Adipocyte (in vitro differentiated cells): ENCODE measurements at regions not wholly inside any gene's neighbourhood (a gene's known extent, or its start where the extent isn't known, plus 50 kb on each side); places are given as distances from the start of the nearest gene placed in this dataset.
"Not testable (repeated sequence)": the region's sequence is repeated elsewhere in the genome, so short reads cannot be mapped to it uniquely, and the experiment has no call there.

Source experiments
- DNase-seq: peaks from one replicate; pipeline ENCODE4 v3.0.0-alpha.2; 2015; ENCODE audit warnings: low read depth
- H3K27me3 ChIP-seq: replicated peaks from 2 replicates; pipeline ENCODE4 v1.7.0; 2013; ENCODE audit warnings: mild to moderate bottlenecking, low read length, moderate library complexity; ENCODE audit not compliant: control insufficient read depth, insufficient read depth
- H3K36me3 ChIP-seq: 2 replicates; pipeline ENCODE4 v1.7.0; 2013; ENCODE audit warnings: low read length, mild to moderate bottlenecking, moderate library complexity; ENCODE audit not compliant: control insufficient read depth, insufficient read depth, severe bottlenecking
- H3K4me1 ChIP-seq: 2 replicates; pipeline ENCODE4 v1.7.0; 2013; ENCODE audit warnings: mild to moderate bottlenecking, low read length, moderate library complexity; ENCODE audit not compliant: control insufficient read depth, insufficient read depth
- H3K4me3 ChIP-seq: 2 replicates; pipeline ENCODE4 v1.7.0; 2013; ENCODE audit warnings: mild to moderate bottlenecking, low read length, moderate library complexity
- H3K9ac ChIP-seq: 2 replicates; pipeline ENCODE4 v1.7.0; 2013; ENCODE audit warnings: mild to moderate bottlenecking, low read length, moderate library complexity
- H3K9me3 ChIP-seq: 2 replicates; pipeline ENCODE4 v1.7.0; 2013; ENCODE audit warnings: mild to moderate bottlenecking, low read length, moderate library complexity; ENCODE audit not compliant: control insufficient read depth

DNA sequence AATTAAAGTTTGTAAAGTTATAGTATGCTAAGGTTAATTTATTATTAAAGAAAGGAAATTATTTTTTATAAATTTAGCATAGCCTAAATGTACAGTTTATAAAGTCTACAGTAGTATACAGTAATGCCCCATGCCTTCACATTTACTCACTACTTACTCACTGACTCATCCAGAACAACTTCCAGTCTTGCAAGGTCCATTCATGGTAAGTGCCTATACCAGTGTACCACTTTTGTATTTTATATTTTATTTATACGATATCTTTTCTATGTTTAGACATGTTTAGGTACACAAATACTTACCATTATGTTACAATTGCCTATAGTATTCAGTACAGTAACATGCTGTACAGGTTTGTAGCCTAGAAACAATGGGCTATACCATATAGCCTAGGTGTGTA is 95.1 kb upstream of the GRIN2B start:
- H3K9me3 ChIP-seq, result peaks cover 10% of the 10 kb centered on the region
- no peak for DNase-seq
- peaks cover 23% of the 10 kb centered on the region for H3K4me1 ChIP-seq

DNA sequence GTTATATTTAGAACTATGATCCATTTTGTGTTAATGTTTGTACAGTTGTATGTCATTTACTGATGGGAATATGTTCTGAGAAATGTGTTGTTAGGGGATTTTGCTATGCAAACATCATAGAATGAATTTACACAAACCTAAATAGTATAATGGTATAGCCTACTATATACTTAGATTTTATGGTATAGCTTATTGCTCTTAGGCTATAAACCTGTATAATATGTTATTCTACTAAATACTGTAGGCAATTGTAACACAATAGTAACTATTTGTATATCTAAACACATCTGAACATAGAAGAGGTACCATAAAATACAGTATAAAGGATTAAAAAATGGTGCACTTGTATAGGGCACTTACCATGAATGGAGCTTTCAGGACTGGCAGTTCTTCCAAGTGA is 105.4 kb upstream of the GRIN2B start:
- Histone ChIP-seq H3K9ac (no peak overlapping the region), H3K4me3 (no peak overlapping the region)
- no peak for DNase-seq

More for the DNA sequence above, 95.1 kb upstream of the GRIN2B start:
- no peaks in the 10 kb centered on the region for H3K36me3 ChIP-seq
- H3K4me3 ChIP-seq, result no peak overlapping the region
- H3K27me3 ChIP-seq, result no peaks in the 10 kb centered on the region
- no peak overlapping the region for H3K9ac ChIP-seq

DNA sequence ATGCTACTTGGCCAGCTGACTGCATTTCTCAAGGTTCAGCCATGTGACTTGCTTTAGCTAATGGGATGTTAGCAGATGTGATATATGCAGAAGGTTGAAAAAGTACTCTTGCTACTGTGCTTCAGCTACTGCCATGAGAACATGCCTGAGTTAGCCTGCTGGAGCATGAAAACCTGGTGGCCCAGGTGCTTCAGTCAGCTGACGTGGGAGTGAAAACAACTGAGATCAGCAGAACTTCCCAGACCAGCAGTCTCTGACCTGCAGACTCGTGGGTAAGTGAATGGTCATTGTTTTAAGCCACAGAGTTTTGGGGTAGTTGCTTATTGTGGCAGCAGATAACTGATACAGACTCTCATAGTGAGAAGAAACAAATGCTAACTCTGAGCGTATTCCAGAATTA is 118.6 kb upstream of the GRIN2B start:
- no peak overlapping the region for H3K4me3 ChIP-seq
- no peaks in the 10 kb centered on the region for H3K27me3 ChIP-seq
- no peak overlapping the region for H3K9ac ChIP-seq
- no peaks in the 10 kb centered on the region for H3K4me1 ChIP-seq
- H3K36me3 ChIP-seq, result no peaks in the 10 kb centered on the region
- no peak for DNase-seq
- peaks cover 8% of the 10 kb centered on the region for H3K9me3 ChIP-seq

More for the DNA sequence above, 105.4 kb upstream of the GRIN2B start:
- Histone ChIP-seq H3K27me3 (no peaks in the 10 kb centered on the region), H3K9me3 (no peaks in the 10 kb centered on the region), H3K4me1 (no peaks in the 10 kb centered on the region), H3K36me3 (no peaks in the 10 kb centered on the region)

DNA sequence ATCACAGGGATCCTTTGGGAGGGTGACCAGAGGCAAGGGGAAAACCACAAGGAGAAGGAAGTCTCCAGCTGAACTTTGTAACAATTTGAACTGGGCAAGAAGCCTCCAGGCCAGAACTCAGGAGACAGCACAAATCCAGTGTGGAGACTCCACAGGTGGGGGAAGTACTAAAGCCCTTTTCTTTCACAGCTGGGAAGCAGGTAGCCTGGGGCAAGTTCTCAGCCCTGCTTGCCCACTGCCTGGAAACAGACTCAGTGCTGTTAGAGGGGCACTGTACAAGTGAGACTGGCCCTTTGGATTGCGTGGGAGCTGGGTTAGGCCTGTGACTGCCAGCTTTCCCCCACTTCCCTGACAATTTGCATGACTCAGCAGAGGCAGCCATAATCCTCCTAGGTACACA is 120.2 kb upstream of the GRIN2B start:
- H3K9me3 ChIP-seq, H3K36me3 ChIP-seq, H3K4me1 ChIP-seq, DNase-seq, H3K9ac ChIP-seq, H3K4me3 ChIP-seq, H3K27me3 ChIP-seq: not testable (repeated sequence)

DNA sequence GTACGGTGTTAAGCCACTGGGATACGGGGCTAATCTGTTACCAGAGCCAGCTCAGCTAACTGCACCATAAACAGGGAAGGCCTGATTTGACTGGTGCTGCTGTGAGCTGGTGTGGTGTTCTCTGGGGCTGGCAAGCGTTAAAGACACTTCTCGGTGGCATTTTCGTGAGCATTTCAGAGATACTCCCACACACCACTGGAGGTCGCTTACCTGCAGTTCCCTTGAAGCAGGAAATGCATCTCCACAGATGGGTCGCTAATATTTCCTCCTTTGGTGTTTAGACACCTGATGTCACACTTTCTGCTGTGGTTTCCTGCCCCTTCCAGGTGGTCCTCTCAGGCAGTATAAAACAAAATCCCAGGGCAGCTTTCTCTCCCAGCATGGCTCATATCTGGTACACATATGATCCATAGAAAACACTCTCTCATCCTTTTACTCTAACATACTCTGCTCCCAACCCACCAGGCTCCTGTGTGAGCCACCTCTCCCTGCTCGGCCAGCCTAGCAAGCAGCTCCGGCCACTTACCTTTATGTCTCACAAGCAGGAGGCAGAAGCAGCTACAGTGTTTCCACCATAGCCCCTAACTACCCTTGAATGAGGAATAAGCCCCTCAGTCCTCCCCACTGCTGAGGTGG is 129.9 kb upstream of the GRIN2B start:
- Histone ChIP-seq H3K4me1 (peaks cover 4% of the 10 kb centered on the region), H3K36me3 (no peaks in the 10 kb centered on the region), H3K4me3 (no peak overlapping the region), H3K9me3 (no peaks in the 10 kb centered on the region), H3K27me3 (no peaks in the 10 kb centered on the region), H3K9ac (no peak overlapping the region)
- no peak for DNase-seq

DNA sequence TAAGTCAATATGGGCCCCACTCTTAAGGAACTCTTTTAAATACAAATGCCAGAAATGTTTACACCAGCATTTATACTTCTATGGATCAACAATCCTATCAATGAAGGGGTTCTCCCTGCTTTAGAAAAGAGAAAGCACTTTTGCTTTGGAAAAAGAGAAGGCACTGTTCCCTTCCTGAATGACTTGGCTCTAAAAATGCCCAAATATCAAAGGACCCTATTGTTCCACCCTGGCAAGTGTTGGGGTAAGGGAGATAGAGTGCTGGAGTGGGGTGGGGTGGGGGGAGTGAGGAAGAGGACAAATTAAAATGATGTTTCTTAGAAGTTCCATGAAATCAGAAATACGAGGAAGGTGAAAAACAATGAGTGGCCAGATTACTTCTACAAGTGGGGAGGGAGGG is 131.6 kb upstream of the GRIN2B start:
- no peaks in the 10 kb centered on the region for H3K27me3 ChIP-seq
- H3K9me3 ChIP-seq, result peaks cover 9% of the 10 kb centered on the region
- H3K4me1 ChIP-seq, result peaks cover 4% of the 10 kb centered on the region
- no peak overlapping the region for H3K4me3 ChIP-seq
- no peaks in the 10 kb centered on the region for H3K36me3 ChIP-seq
- H3K9ac ChIP-seq, result no peak overlapping the region
- DNase-seq, result no peak

DNA sequence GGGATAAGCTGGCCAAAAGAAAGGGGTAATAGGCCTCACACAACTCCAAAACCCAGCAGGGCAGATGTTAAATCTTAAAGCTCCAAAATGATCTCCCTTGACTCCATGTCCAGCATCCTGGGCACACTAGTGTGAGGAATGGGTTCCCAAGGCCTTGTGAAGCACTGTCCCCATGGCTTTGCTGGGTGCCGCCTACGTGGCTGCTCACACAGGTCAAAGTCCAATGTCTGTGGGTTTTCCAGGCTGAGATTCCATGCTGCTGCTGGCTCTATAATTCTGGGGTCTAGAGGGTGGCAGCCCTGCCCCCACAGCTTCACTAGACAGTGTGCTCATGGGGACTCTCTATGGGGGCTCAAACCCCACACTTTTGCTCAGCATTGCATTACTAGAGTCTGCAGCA is 145.3 kb upstream of the GRIN2B start:
- Histone ChIP-seq H3K27me3 (no peaks in the 10 kb centered on the region), H3K9me3 (peaks cover 6% of the 10 kb centered on the region), H3K4me3 (no peak overlapping the region), H3K36me3 (no peaks in the 10 kb centered on the region), H3K4me1 (no peaks in the 10 kb centered on the region), H3K9ac (no peak overlapping the region)
- DNase-seq, result no peak

DNA sequence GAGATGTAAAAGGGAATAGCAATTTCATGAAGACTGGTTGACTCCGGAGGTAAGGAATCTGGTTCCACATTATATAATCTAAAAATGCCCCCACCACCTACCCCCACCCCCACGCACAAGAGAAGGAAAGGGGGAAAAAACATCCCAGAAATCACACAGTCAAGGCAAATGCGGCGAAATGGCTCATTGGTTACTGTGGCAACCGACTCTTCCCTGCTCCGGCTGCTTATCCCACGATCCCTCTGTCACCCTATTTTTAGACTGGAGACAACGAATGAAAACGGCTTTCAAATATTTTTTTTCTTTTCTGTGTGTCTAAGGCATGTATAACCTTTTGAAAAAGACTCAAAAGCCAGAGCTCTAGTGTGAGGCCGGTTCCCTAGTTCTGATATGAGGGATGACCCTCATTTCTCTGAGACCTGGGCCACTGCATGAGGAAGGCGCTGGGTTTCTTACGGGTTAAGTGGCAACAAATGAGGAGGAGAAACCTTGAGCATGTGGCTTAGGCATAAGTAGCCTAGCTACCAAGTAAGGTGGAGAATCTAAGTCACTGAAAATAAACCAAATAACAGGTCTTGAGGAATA is 148.3 kb upstream of the GRIN2B start:
- H3K9me3 ChIP-seq, result peaks cover 8% of the 10 kb centered on the region
- DNase-seq, result no peak
- no peak overlapping the region for H3K4me3 ChIP-seq
- no peak overlapping the region for H3K9ac ChIP-seq
- H3K27me3 ChIP-seq, result no peaks in the 10 kb centered on the region
- H3K4me1 ChIP-seq, result no peaks in the 10 kb centered on the region
- H3K36me3 ChIP-seq, result no peaks in the 10 kb centered on the region

DNA sequence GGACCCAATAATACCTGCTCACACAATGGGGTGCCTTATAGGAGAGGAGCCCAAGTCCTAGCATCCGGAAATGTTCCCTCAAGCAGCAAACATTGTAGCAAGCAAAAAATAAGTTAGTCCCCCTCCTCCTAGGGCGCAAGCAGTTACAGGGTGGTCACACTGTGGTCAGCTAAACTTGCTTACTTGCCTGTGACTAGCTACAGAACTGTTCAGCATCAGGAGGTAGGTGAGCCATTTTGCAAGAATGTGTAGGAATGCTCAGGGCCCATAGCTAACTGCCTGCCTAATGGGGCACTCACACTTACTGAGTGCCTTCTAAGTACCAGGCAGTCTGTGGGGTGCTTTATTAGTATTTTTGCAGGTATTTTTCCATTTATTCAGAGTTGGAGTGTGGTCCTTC is 154.6 kb upstream of the GRIN2B start:
- peaks cover 12% of the 10 kb centered on the region for H3K4me1 ChIP-seq
- no peak overlapping the region for H3K9ac ChIP-seq
- peaks cover 8% of the 10 kb centered on the region for H3K9me3 ChIP-seq
- no peak for DNase-seq
- no peaks in the 10 kb centered on the region for H3K27me3 ChIP-seq
- no peak overlapping the region for H3K4me3 ChIP-seq
- H3K36me3 ChIP-seq, result no peaks in the 10 kb centered on the region

DNA sequence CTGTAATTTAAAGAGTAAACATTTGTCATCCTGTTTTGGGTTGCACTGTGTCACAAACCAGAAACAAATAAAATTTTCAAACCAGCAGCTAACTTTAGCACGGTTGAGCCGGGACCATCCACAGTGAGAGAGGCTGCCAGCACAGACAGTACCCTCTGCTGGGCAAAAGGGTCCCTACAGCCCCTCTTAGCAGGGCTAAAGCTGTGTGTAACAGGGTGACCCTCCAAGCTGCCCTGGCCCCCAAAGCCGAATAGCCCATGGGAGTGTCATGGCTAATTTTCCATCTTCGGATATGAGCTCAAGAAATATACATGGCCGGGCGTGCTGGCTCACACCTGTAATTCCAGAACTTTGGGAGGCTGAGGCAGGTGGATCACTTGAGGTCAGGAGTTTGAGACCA is 157.1 kb upstream of the GRIN2B start:
- Histone ChIP-seq H3K4me3 (no peak overlapping the region), H3K9ac (no peak overlapping the region), H3K4me1 (peaks cover 12% of the 10 kb centered on the region), H3K36me3 (no peaks in the 10 kb centered on the region), H3K9me3 (peaks cover 1% of the 10 kb centered on the region), H3K27me3 (no peaks in the 10 kb centered on the region)
- DNase-seq, result no peak

DNA sequence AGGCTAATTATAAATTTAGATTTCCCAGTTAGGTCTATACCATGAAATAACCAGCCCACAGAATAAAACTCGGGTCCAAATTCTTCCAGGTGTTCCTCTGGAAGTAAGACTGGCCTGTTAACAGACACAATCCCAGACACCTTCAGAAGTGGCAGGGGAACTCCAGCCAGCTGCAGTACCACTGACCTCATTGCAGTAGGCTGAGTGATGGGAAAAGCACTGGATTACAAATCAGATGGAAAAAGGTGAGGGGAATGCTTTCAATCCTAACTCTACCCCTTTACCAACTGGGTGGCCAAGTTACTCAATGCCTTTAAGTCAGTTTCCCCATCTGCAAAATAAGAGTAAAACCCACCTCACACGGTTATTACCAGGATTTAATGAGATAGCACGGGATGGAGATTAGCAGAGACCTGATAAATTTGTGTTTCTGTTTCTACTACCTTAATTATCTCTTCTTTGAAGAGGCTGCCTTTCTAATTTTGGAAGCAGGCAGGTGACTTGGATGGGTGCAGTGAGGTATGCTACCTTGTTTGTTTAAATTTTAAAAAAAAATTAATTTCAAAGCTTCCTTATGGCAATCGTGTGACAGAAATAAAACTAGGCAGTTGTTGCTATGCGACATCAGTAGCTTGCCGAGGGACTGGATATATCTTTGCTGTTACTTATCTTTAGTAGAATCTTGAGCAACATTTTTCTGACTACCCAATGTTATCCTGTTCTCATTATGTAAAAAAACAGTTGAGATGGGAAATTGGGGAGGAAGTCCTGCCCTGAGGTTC is 167.3 kb upstream of the GRIN2B start:
- peaks cover 3% of the 10 kb centered on the region for H3K9me3 ChIP-seq
- no peak overlapping the region for H3K9ac ChIP-seq
- no peaks in the 10 kb centered on the region for H3K27me3 ChIP-seq
- H3K36me3 ChIP-seq, result no peaks in the 10 kb centered on the region
- peaks cover under 1% of the 10 kb centered on the region for H3K4me1 ChIP-seq
- no peak overlapping the region for H3K4me3 ChIP-seq
- no peak for DNase-seq
